GM12891 (cell line): ENCODE measurements at regions not wholly inside any gene's neighbourhood (a gene's known extent, or its start where the extent isn't known, plus 50 kb on each side); places are given as distances from the start of the nearest gene placed in this dataset.

Experiments used
- POLR2A ChIP-seq: IDR thresholded peaks from 2 replicates; pipeline ENCODE4 v1.6.1; 2011; ENCODE audit warnings: low read depth, low read length, control low read depth
- POLR2AphosphoS5 ChIP-seq: IDR thresholded peaks from 2 replicates; pipeline ENCODE4 v1.6.1; 2011; ENCODE audit warnings: low read depth, low read length, control low read depth
- TAF1 ChIP-seq: IDR thresholded peaks from 2 replicates; pipeline ENCODE4 v1.6.1; 2011; ENCODE audit warnings: low read depth, low read length, control low read depth

DNA sequence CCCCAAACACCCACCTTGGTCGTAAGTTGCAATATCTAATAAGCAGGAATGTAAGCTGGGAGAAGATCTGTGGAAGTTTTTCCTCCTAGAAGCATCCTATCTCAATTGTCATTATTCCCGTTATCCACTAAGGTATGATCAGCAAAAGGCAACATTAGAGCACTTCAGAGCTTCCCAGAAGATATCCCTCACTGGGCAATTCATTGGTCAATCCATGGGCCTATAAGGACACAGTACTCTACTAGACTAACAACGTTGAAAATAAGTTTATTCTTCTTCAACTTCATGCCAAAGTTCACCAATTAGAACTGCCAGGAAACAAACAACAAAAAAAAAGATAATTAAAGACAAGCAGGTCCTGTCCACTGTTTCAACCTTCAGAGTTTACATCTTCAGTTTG is 433.0 kb upstream of the POU3F3 start:
- TF ChIP-seq POLR2AphosphoS5 = no peak
- TF ChIP-seq POLR2A = no peak
- no peak for TF ChIP-seq TAF1
